D341Med (cell line): ENCODE measurements at regions not wholly inside any gene's neighbourhood (a gene's known extent, or its start where the extent isn't known, plus 50 kb on each side); places are given as distances from the start of the nearest gene placed in this dataset.

Source experiments
- DNase-seq: peaks from one replicate; pipeline ENCODE4 v3.0.0; 2012; ENCODE audit warnings: low spot score

- DNase-seq, result no peak
Measured at GRCh38 chr11:134514354-134514951, 102.4 kb upstream of the B3GAT1 start.

DNA sequence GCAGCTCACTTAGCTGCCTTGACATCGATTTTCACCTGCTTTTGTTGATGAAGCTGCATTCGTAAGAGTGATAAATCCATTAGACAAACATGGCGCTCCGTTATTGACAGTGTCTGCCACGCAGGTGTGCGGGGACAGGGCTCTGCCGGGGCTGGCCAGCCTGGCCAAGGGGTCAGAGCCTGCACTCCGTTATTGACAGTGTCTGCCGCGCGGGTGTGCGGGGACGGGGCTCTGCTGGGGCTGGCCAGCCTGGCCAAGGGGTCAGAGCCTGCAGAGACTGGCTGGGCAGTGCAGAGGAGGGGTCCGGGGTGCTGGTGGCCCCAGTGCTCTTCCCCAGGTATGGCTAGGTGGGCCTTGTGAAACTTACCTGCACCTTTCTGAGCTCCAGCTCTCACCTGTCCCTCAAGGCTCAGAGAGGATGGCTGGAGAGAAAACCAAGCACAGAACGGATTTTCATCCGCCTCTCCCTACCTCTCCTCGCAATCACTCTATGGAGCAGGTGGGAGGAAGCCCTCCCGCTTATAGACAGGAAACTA, 101.6 kb upstream of the B3GAT1 start:
- no peak for DNase-seq

DNA sequence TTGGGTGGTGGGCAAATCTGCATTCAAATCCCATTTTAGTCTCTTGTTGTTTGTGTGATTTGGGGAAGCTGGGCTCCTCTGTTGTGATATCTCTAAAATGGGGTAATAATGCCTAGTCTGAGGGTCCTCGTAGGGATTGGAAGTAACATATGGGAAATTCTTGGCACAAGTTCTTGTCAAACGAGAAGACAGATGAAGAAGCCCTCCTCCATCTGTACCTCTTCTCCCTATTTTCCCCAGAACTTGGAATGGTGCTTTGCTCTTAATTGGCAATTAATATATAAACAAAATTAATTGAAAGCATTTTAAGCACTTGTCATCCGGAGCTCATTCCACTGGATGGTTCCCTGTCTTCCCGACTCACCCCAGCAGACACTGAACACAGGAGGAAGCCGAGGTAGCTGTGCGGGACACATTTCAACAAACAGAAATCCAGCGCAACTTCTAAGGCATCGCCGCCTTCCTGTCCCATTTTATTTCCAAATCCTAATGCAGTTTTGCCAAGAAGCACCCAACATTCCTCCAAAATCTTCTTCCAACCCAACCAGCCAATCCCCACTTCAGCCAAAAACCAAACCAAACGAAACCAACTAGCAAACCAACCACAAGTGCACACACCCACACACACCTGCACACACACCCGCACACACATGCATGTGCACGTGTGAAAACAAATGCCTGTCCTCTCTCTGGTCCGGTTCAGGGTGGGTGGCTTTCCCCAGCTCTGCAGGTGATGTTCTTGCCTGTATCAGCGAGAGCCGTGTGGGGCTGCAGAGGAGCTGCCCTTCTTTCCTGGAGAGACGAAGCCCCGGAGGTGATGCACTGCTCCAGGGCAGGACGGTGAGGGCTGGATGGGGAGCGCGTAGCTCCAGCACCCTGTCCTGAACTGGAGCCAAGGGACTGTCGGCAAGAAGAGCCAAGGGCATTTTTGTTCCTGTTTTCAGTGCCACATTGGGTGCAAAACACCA, 100.8 kb upstream of the B3GAT1 start:
- DNase-seq, result no peak

DNA sequence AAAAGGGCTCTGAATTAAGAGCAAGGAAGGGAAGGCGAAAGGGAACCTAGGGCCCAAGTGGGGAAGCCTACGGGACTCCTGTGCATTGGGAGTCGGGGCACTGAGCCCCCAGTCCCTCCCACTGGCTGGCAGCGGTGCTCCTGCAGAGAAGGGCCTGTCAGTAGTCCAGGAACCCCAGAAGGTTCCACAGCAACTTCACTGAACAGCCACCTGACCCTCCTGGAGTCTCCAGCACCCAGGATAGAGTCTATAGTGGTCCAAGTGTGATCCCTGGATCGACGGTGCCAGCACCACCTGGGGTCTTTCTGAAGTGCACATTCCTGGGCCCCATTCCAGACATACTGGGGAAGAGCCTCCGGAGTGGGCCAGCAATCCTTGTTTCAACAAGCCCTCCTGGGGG, 100.0 kb upstream of the B3GAT1 start:
- DNase-seq, result no peak

DNA sequence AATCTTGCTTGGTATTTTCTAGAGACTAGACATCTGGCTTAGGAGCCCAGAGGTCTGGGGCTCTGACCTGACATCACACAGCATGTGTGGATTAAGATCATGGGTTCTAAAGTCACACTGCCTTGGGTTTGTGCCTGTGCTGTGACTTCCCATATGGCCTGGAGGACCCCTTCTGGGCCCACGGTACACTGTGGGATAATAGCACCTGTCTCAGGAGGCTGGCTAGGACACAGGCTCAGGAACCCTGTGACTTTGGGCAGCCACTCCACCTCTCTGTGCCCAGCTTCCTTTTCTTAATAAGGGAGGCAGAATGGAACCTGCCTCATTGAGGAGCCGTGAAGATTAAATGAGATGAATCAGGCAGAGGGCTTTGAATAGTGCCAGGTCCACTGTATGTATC, 99.2 kb upstream of the B3GAT1 start:
- no peak for DNase-seq

DNA sequence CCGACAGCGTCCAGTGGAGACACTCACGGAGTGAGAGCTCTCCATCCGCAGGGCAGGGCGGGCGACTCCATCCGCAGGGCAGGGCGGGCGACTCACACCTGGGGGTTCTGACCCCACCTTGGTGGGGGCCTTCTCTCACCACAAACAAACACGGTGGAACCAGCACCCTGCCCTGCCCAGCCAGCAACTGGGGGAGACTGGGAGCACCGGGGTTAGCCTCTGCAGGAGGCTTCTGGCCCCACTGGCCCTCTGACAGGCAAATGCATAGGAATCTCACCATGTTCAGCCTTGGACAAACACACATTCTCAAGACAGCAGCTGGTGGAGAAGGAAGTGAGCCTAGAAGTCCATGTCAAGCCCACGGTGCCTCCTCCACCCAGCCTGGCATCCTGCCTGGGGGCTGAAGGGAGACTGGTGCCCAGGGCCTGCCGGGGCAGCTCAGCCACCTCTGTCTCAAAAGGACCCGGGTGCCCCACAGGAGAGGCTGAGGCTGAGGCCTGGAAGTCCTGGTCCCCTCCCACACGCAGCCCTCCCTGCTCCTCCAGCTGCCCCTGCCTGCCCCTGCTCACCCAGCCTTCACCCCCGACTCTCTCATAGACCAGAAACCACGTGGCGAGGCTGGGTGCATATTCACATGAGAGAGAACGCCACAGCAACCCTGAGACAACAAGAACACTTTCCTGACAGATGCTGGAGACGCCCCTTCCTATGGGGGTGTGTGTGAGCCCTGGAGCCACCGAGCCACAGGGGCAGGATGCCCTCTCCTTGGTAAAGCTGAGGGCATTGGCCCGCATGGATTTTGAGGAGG, 98.4 kb upstream of the B3GAT1 start:
- DNase-seq, result no peak

DNA sequence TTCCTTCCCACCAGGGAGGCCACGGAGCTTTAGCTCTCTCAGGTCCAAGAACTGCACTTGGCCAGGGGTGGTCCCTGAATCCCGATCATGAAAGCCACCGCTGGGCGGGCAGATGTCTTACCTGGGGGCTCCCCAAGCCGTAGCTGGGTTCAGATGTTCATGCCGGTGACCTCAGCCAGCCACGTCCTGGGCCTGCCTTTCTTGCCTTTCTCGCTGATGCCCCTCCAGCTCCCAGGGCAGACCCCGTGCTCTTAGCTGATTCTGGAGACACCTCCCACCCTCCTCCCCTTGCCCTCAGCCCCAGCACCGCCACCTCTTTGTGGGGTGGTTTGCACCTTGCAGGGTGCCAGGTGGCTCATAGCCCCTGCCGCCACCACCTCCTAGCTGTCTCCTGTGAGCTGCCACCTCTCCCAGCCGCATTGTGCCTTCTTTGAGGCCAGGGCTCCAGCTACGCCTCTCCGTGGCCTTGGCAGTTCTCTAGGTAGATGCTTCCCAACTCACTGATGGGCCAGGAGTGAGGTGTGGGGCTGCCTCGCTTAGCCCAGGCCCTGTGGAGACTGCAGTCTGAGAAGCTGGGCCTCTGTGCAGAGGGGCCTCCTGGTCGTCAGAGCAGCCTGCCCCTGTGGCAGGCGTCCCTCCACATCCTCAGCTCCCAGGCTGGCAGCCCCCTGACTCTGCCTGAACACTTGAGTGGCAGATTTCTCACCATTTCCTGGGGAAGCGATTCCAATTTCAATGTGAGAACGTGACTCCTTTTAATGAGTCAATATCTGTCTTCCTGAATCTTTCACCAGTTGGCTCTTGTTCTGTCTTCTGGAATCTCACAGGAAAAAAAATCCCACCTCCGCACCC, 97.6 kb upstream of the B3GAT1 start:
- no peak for DNase-seq

GRCh38 chr11:134508219-134508990, 96.4 kb upstream of the B3GAT1 start:
- no peak for DNase-seq

GRCh38 chr11:134506046-134506445, 94.0 kb upstream of the B3GAT1 start:
- no peak for DNase-seq

DNA sequence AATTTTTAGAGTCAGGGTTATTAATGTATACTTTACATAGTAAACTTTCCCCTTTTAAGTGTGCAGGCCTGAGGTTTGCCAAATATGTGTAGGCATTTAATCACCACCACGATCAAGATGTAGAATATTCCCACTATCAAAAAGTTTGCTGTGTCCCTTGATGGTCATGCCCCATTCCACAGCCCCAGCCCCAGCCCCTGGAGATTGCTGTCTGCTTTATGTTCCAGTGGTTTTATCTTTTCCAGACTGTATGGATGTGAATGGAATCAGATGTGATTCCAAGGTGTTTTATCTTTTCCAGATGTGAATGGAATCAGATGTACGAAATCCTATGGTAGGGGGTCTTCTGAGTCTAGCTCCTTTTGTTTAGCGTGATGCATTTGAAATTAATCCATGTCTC, 93.1 kb upstream of the B3GAT1 start:
- DNase-seq, result no peak

DNA sequence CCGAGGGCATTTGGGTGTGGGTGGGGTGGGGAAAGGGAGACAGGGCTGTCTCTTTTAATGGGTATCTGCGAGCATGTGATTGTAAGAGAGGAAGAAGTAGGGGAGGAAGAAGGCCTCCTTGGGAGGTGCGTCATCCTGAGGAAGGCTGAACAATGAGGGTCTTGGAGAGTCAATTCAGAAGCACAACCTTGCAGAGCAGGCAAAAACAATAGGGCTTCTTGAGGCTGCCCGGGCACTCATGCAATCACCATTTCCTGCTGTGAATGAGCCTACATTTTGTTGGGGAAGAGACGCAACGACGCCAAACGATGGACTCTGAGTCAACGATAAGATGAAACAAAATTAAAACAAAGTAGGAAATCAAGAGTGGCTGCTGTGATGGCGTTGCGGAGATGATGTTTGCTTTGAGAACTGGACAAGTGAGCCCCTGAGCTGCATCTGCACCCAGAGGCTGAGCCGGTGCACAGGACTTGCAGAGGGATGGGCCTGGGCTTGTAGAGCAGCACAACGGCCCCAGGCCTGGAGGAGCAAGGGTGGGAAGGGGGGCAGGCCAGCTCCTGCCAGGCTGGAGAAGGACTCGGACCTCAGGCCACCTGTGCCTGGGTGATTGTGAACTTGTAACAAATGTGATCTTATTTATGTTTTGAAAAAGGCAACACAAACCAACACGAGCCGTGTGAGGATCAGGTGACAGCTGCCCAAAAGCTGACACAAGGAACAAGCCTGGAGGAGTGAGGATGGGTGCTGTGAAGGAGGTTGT, 92.3 kb upstream of the B3GAT1 start:
- no peak for DNase-seq

GRCh38 chr11:134503596-134503995, 91.6 kb upstream of the B3GAT1 start:
- DNase-seq, result no peak

DNA sequence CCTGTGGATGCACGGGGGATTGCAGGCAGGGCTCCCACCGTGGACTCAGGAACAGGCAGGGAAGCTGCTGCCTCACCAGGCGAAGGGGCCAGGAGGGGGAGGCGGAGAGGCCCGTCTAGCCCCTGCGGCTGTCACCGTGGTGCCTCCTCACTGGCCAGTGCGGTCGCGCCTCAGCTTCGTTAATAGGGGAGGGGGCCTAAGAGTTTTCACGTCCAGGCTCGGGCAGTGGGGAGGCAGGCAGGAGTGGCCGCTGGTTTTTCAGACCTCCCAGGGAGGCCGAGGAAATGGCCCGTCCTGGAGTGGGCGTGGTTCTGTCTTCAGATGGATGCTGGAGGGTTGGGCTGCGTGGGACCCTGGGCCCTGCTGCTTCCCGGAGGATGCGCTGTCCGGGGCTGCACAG, 91.1 kb upstream of the B3GAT1 start:
- DNase-seq, result no peak

DNA sequence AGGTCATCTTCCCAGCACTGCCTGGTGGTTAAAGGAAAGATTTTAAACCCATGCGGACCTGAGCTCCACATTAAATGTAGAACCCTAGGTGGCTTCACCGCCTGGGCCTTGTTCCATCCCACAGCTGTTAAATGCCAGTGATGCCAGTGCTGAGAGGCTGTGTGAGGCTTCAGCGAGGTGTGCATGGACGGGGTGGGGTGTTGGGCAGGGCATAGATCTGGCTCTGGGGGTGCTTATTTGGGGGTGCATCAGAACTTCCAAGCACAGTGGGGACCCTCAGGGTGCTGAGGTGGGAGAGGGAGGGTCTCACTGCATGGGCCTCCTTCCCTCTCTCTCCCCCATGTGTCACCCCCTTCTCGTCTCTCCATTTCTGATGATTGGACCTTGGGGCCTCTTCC, 90.1 kb upstream of the B3GAT1 start:
- no peak for DNase-seq

DNA sequence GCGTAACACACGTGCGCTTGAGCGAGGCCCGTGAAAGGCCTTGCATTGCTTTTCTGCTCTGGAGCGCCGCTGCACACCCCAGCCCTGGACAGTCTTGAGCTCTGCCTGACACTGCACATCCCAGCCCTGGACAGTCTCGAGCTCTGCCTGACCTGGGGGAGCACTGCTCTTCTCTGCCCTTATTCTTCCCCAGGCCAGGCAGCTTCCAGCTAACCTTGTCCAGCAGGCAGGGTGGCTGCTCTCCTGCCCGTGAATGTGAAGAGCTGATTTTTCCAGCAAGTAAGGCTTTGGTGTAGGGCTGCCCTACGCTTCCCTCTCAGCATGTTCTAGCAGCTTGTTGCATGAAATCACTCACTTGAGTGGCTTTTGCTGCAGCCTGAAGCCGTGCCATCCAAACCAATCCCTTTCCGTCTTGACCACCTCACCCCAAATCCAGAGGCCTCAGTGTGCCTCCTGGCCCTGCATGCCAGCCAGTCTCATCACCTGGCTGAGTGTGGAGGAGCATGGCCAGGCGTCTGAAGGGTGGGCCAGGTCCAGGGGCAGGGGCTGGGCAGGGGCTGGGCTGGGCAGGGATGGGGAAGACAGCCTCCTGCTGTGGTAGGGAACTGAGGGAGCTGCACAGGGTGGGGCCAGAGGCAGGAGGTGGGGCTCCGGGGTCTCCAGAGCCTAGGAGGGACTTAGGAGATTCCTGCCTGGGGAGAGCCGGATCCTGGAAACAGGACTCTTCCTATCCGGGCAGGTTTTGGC, 89.5 kb upstream of the B3GAT1 start:
- DNase-seq, result no peak

DNA sequence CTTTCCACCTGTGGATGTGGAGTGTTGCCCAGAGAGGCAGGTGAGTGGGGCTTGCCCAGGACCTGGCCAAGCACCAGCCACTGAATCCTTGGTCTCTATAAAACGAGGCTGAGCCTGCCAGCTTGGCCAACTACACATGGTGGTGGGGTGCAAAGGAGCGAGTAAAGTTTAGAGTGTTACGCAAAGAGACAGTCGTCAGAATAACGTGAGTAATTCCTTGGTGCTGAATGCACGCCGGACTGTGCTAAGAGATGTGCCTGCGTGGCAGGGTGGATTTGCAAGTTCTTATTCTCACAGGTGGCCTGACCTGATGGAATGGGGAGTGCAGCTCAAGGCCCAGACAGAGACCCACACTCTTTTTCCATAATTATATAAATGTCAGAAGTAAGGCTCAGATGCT, 88.6 kb upstream of the B3GAT1 start:
- DNase-seq, result no peak

DNA sequence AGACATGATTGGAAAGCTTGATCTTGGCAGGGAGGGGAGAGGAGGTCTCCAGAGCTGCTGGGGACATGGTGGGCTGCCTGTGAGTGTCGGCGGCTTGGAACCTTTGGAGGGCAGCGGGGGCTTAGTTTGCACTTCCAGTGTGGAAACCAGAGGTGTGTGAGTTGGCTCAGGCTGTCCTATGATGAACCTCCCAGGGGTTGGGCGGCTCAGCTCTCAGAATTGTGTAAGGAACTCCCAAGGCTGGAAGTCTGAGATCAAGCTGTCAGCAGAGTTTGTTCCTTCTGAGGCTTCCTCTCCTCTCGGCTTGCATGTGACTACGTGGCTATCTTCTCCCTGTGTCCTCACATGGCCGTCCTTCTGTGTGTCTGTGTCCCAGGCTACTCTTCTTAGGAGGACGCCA, 87.9 kb upstream of the B3GAT1 start:
- no peak for DNase-seq

GRCh38 chr11:134498326-134499139, 86.5 kb upstream of the B3GAT1 start:
- DNase-seq, result no peak
